B cell (primary cell): ENCODE measurements at regions not wholly inside any gene's neighbourhood (a gene's known extent, or its start where the extent isn't known, plus 50 kb on each side); places are given as distances from the start of the nearest gene placed in this dataset.

Experiments used
- ATAC-seq: fragments of 200-7000 bp; cut with Tn5 transposase; one replicate; pipeline ENCODE4 v1.10.0; 2021; ENCODE audit warnings: low read depth, mild to moderate bottlenecking, moderate number of reproducible peaks, moderate library complexity
- CTCF ChIA-PET: fragments of 350-600 bp; sonication (Branson Sonifier 250); formaldehyde crosslinking; loops from one replicate; lab custom pipeline; 2021; ENCODE audit warnings: antibody characterized with exemption, inconsistent platforms; lab: Charles Lee
- POLR2A ChIA-PET: fragments of 350-600 bp; sonication (Branson Sonifier 250); formaldehyde crosslinking; loops from one replicate; lab custom pipeline; 2021; ENCODE audit warnings: antibody characterized with exemption; lab: Charles Lee
- DNase-seq: peaks from one replicate; pipeline ENCODE4 v3.0.0; 2013
- H2AFZ ChIP-seq: 2 replicates; pipeline ENCODE4 v1.6.1; 2012; ENCODE audit warnings: mild to moderate bottlenecking, low read depth, low read length; ENCODE audit not compliant: insufficient read depth, poor library complexity, severe bottlenecking
- H3K27ac ChIP-seq, 2 donors: 1 replicate in 1 of 2; 2 replicates in 1 of 2; pipeline ENCODE4 v1.5.1; 2012 to 2013; ENCODE audit warnings: low read length in 2 of 2, mild to moderate bottlenecking in 2 of 2, moderate library complexity in 1 of 2
- H3K27me3 ChIP-seq, 4 experiments: fragments of 200-600 bp in 1 of 4; sonication (generic) in 1 of 4; replicated peaks in 1 of 4; 1 replicate in 2 of 4; 2 replicates in 2 of 4; pipeline versions ENCODE4 v1.6.1 to v1.7.0; 2013 to 2016; ENCODE audit warnings: low read length in 3 of 4, mild to moderate bottlenecking in 2 of 4, mixed read lengths in 1 of 4, moderate library complexity in 1 of 4; ENCODE audit not compliant: insufficient read depth in 4 of 4, control insufficient read depth in 3 of 4; ENCODE audit errors: control extremely low read depth in 1 of 4
- H3K36me3 ChIP-seq, 2 experiments: replicated peaks in 1 of 2; 1 replicate in 1 of 2; 2 replicates in 1 of 2; pipeline versions ENCODE4 v1.6.1 to v1.7.1; 2013; ENCODE audit warnings: low read length in 1 of 2; ENCODE audit not compliant: insufficient read depth in 2 of 2, control insufficient read depth in 1 of 2; ENCODE audit errors: control extremely low read depth in 1 of 2, extremely low read depth in 1 of 2
- H3K4me1 ChIP-seq, 2 donors: fragments of 200-600 bp in 1 of 2; sonication (generic) in 1 of 2; 1 replicate in 1 of 2; 2 replicates in 1 of 2; pipeline versions ENCODE4 v1.5.1 to v1.6.1; 2013 to 2017; ENCODE audit warnings: low read length in 2 of 2; ENCODE audit not compliant: control insufficient read depth in 2 of 2, insufficient read depth in 2 of 2
- H3K4me2 ChIP-seq: replicated peaks from 2 replicates; pipeline ENCODE3; 2012; ENCODE audit warnings: mild to moderate bottlenecking, low read depth, low read length; ENCODE audit not compliant: poor library complexity, severe bottlenecking
- H3K4me3 ChIP-seq, 5 experiments: fragments of 200-600 bp in 1 of 5; sonication (generic) in 1 of 5; 1 replicate in 3 of 5; 2 replicates in 2 of 5; pipeline versions ENCODE4 v1.5.1 to v1.7.0; 2011 to 2016; ENCODE audit warnings: low read length in 4 of 5, mild to moderate bottlenecking in 4 of 5, low read depth in 2 of 5, control low read depth in 1 of 5, moderate library complexity in 1 of 5; ENCODE audit not compliant: insufficient read depth in 1 of 5; ENCODE audit errors: control extremely low read depth in 1 of 5, extremely low read depth in 1 of 5
- H3K79me2 ChIP-seq: fragments of 200-600 bp; sonication (generic); one replicate; pipeline ENCODE4 v1.6.0; 2016; ENCODE audit warnings: low read length; ENCODE audit not compliant: control insufficient read depth, insufficient read depth
- H3K9ac ChIP-seq: fragments of 200-600 bp; sonication (generic); 2 replicates; pipeline ENCODE4 v1.6.1; 2017; ENCODE audit warnings: mild to moderate bottlenecking, low read length, moderate library complexity
- H3K9me3 ChIP-seq, 3 donors: one replicate each; pipeline versions ENCODE4 v1.6.1 to v1.7.1; 2013; ENCODE audit warnings: low read length in 2 of 3; ENCODE audit not compliant: control insufficient read depth in 2 of 3, insufficient read depth in 1 of 3; ENCODE audit errors: control extremely low read depth in 1 of 3
- H4K20me1 ChIP-seq: 2 replicates; pipeline ENCODE4 v1.6.0; 2012; ENCODE audit warnings: mild to moderate bottlenecking, low read length; ENCODE audit not compliant: insufficient read depth, control insufficient read depth, poor library complexity, severe bottlenecking
- H3K27ac Mint-ChIP-seq: one replicate; pipeline ENCODE4 v1.8.0; 2021; ENCODE audit warnings: mixed read lengths
- H3K27me3 Mint-ChIP-seq: one replicate; pipeline ENCODE4 v1.8.0; 2021; ENCODE audit warnings: mixed read lengths
- H3K4me1 Mint-ChIP-seq: one replicate; pipeline ENCODE4 v1.8.0; 2021; ENCODE audit warnings: mixed read lengths
- H3K4me3 Mint-ChIP-seq: one replicate; pipeline ENCODE4 v1.8.0; 2021; ENCODE audit warnings: mixed read lengths
- H3K9me3 Mint-ChIP-seq: one replicate; pipeline ENCODE4 v1.8.0; 2022; ENCODE audit warnings: mixed read lengths; ENCODE audit not compliant: insufficient read depth
- EZH2 ChIP-seq: IDR thresholded peaks from 2 replicates; pipeline ENCODE4 v1.6.1; 2012; ENCODE audit warnings: borderline replicate concordance, low read depth, mild to moderate bottlenecking, moderate library complexity, low read length; ENCODE audit not compliant: insufficient read depth, poor library complexity, severe bottlenecking
- WGBS: methylation state at CpG from one replicate; pipeline ENCODE4 v1.1.5; 2013; ENCODE audit warnings: missing lambda C conversion rate; ENCODE audit not compliant: insufficient coverage; 5-methylcytosine and 5-hydroxymethylcytosine counted together
- intact Hi-C: fragments of 100-400 bp; cut with micrococcal nuclease; formaldehyde crosslinking; loops from one replicate; pipeline ENCODE4 v1.10.0; 2022
- TF ChIP-seq, protein P1 (sequence below): fragments of 200-600 bp; IDR thresholded peaks from one replicate; pipeline ENCODE4 v1.8.0; 2022; ENCODE audit warnings: antibody characterized with exemption, mild to moderate bottlenecking

DNA sequence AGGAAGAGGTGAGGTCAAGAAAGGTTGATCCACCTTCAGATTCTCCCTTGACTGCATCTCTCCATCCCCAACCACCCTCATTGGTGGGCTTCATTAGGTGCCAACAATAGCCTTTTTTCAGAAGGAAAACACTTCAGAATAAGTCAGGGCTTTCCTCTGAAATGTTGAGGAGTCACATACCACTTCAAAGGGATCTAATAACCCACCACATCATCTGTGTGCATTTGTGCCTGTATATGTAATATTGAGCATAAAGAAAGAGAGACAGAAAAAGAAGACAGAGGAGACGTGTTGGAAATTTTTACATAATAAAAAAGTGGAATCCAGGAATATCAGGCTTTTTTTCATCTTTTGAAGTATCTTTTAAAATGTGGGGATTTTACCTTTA is 209.1 kb upstream of the SLC7A11 start:
- intact Hi-C loops, result no loop called here
- Histone ChIP-seq H4K20me1 (no peaks in the 10 kb centered on the region), H3K36me3 (no peaks in the 10 kb centered on the region), H3K79me2 (no peaks in the 10 kb centered on the region), H3K9ac (no peak overlapping the region), H3K4me2 (no peak overlapping the region), H3K4me1 (no peaks in the 10 kb centered on the region), H3K27me3 (no peaks in the 10 kb centered on the region), H2AFZ (no peak overlapping the region), H3K4me3 (no peak overlapping the region), H3K9me3 (peaks cover 0 to 2% (median 0%) of the 10 kb centered on the region in 3 donors), H3K27ac (no peak overlapping the region)
- Mint-ChIP-seq H3K9me3 (no peaks in the 10 kb centered on the region), H3K27me3 (no peaks in the 10 kb centered on the region), H3K4me3 (no peak overlapping the region), H3K4me1 (no peaks in the 10 kb centered on the region), H3K27ac (no peak overlapping the region)
- TF ChIP-seq, protein P1, sequence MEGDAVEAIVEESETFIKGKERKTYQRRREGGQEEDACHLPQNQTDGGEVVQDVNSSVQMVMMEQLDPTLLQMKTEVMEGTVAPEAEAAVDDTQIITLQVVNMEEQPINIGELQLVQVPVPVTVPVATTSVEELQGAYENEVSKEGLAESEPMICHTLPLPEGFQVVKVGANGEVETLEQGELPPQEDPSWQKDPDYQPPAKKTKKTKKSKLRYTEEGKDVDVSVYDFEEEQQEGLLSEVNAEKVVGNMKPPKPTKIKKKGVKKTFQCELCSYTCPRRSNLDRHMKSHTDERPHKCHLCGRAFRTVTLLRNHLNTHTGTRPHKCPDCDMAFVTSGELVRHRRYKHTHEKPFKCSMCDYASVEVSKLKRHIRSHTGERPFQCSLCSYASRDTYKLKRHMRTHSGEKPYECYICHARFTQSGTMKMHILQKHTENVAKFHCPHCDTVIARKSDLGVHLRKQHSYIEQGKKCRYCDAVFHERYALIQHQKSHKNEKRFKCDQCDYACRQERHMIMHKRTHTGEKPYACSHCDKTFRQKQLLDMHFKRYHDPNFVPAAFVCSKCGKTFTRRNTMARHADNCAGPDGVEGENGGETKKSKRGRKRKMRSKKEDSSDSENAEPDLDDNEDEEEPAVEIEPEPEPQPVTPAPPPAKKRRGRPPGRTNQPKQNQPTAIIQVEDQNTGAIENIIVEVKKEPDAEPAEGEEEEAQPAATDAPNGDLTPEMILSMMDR, result no peak
- TF ChIP-seq EZH2, result no peak
- DNase-seq (no peak), ATAC-seq (no peak)
- ChIA-PET CTCF (no interaction called here), POLR2A (no interaction called here)
- WGBS, result no CpG with 5 or more reads among the region's 1 CpG

DNA sequence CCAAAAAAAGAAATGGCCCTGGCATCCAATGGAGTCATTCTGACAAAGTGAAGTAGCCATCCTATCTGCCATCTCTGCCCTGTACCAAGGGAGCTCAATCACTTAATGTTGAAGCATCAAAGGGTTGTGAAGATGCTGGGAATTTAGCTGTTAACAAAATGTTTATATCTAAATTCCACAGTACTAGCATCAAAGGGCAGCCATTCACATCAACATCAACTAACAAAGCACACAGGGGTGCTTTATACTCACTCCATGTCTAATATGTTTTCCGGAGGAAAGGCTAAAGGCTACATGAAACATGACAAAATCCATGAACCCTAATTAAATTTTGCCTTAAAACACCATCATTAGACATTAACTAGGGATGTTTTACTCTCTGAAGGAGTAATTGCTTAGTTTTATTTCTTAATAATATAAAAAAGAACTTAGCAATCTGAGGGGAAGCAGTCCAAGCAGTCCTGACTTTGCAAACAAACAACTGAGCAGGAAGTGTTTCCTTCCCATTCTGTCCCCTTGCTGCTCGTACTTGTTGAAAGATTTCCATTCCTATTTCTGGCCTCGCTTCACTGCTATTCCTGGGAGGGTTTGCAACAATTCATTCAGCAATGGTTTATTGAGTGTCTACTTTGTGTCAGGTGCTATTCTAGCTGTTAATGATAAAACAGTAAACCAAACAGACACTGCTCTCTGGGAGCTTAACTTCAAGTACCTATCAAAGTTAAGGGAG is 208.6 kb upstream of the SLC7A11 start:
- Histone ChIP-seq H3K27ac (no peak overlapping the region), H3K9ac (no peak overlapping the region), H3K9me3 (peaks cover 0 to 2% (median 0%) of the 10 kb centered on the region in 3 donors), H3K4me1 (no peaks in the 10 kb centered on the region), H3K4me3 (no peak overlapping the region), H3K79me2 (no peaks in the 10 kb centered on the region), H3K4me2 (no peak overlapping the region), H3K27me3 (no peaks in the 10 kb centered on the region), H3K36me3 (no peaks in the 10 kb centered on the region), H2AFZ (no peak overlapping the region), H4K20me1 (no peaks in the 10 kb centered on the region)
- no peak for ATAC-seq
- Mint-ChIP-seq H3K4me1 (no peaks in the 10 kb centered on the region), H3K27me3 (no peaks in the 10 kb centered on the region), H3K9me3 (no peaks in the 10 kb centered on the region), H3K4me3 (no peak overlapping the region), H3K27ac (no peak overlapping the region)
- POLR2A ChIA-PET, result no interaction called here
- TF ChIP-seq, protein P1, result no peak
- TF ChIP-seq EZH2, result no peak
- intact Hi-C loops, result no loop called here
- no peak for DNase-seq
- CTCF ChIA-PET, result no interaction called here
- no CpG with 5 or more reads among the region's 3 CpGs for WGBS
